ENCODE measurements at regions not wholly inside any gene's neighbourhood (a gene's known extent, or its start where the extent isn't known, plus 50 kb on each side); places are given as distances from the start of the nearest gene placed in this dataset.

- TF ChIP-seq POLR2A (IDR thresholded peaks at IDR 0.05; ENCODE audit: low read depth, low read length) (no peak), TAF1 (IDR thresholded peaks at IDR 0.05; ENCODE audit: borderline replicate concordance, low read depth, low read length) (no peak), POLR2AphosphoS5 (IDR thresholded peaks at IDR 0.05; ENCODE audit: low read depth, low read length) (no peak)
Observed at GRCh38 chr3:152037297-152037696, 163.9 kb downstream of the SUCNR1 start.
